HuH-7 (cell line): ENCODE measurements at regions not wholly inside any gene's neighbourhood (a gene's known extent, or its start where the extent isn't known, plus 50 kb on each side); places are given as distances from the start of the nearest gene placed in this dataset.

ENCODE experiments used
- DNase-seq: peaks from one replicate; pipeline ENCODE4 v3.0.0; 2011; ENCODE audit warnings: low spot score

DNA sequence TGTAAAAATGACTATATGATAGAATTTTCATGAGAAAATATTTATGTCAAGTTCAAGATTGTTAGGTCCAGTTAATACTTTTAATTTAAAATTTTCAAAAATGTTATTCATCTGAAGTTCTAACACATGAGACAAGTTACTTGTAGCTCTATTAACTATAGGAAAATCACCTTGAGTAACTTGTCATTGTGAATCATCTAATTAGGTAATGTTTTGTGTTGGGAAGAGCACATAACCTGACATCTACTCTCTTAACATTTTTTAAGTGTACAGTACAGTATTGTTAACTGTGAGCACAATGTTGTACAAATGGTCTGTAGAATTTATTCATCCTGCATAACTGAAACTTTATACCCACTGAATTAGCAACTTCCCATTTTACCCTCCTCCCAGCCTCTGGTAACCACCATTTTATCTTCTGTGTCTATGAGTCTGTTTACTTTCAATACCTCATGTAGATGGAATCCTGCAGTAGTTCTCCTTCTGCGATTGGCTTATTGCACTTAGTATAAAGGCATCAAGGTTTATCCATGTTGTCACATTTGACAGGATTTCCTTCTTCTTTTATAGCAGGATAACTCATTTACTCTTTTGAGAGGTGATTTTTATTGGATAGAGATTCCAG, 54.6 kb downstream of the ARL4A start:
- no peak for DNase-seq

DNA sequence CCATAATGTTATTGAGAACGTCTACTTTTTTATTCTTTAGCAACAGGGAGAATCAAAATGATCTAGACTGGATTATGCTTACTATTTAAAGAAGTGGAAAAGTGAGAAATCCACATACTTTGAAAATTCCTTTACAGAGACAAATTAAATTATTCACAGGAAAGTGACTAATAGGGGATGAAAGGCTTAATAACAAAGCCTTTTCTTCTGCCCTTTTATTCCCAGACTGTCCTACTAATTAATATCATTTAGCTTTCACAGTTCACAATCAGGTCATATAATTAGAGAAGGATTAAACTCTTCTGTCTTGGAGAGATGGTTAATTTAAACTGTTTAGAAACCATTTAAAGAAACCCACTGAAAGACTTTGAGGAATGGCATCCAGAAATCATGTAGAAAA, 58.8 kb downstream of the ARL4A start:
- DNase-seq, result no peak

GRCh38 chr7:12747687-12748306, 60.4 kb downstream of the ARL4A start:
- no peak for DNase-seq

DNA sequence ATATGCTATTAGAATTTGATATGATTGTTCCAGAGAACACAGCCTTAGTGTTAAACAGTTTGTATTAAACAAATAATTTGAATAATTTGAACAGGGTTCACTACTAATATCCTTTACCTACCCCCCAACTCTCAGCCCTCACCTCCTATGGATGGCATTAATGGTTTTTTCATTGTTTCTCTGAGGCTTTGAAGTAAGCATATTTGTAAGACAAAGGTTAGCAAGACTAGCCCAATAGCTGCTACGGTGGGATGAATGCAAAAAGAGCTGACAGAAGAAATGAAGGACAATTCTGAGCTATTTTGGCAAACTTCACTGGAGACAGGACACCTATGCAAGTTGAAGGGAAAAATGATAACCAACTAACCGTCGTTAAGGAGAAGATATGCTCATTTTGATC, 61.6 kb downstream of the ARL4A start:
- DNase-seq, result no peak

GRCh38 chr7:12749746-12750145, 62.3 kb downstream of the ARL4A start:
- no peak for DNase-seq

GRCh38 chr7:12751764-12752163, 64.3 kb downstream of the ARL4A start:
- DNase-seq, result no peak

- no peak for DNase-seq
Measured at GRCh38 chr7:12754179-12754578, 66.7 kb downstream of the ARL4A start.

DNA sequence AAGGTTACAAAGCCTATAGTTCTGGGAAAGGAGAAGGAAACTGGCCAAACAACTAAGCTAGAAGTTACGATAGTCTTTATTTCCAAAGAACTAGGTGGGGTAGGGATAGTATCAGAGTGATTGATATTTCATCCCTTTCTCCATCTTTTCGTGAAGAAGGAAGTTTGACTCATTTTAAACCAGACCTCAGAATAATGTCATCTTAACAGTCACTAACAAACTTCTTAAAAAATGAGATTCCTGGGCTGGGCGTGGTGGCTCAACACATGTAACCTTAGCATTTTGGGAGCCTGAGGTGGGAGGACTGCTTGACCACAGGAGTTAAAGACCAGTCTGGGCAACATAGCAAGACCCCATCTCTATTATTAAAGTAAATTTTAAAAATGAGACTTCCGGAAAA, 69.4 kb downstream of the ARL4A start:
- no peak for DNase-seq

- DNase-seq, result no peak
Measured at GRCh38 chr7:12757443-12757842, 70.0 kb downstream of the ARL4A start.

DNA sequence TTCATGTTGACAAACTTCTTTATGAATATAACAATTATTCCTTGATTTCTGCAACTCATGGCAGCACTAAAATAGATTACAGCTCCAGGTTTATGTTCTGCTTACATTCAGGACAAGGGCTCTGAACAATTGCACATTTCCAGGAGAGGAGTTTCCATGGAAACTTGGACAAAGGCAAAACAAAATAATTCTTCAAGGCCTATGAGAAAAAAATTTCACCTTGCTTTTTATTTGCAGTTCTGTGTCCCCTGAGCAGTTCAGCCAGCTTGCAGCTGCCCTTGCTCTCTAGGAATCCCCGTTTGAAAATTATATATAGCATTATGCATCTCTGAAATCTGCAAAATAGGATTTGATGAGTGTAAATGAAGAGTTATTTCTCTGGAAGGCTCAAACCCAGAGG, 71.7 kb downstream of the ARL4A start:
- DNase-seq, result no peak

DNA sequence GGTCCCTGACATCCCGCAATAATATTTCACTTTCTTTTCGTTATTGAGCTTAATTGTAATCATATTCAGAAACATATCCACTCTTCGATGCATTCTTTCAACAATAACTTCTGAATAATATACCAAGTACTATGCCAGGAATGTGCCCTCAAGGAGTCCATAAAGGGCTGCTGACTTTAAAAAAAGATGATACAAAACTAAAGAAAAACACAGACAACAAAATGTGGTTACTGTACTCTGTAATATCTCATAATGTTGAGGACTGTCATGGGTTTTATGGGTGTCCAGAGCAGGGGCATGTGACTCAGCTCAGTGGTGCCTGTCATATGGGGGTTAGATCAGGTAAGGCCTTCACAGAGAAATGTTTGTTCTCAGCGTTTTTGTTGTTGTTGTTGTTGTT, 73.7 kb downstream of the ARL4A start:
- no peak for DNase-seq

GRCh38 chr7:12761691-12762090, 74.3 kb downstream of the ARL4A start:
- no peak for DNase-seq

DNA sequence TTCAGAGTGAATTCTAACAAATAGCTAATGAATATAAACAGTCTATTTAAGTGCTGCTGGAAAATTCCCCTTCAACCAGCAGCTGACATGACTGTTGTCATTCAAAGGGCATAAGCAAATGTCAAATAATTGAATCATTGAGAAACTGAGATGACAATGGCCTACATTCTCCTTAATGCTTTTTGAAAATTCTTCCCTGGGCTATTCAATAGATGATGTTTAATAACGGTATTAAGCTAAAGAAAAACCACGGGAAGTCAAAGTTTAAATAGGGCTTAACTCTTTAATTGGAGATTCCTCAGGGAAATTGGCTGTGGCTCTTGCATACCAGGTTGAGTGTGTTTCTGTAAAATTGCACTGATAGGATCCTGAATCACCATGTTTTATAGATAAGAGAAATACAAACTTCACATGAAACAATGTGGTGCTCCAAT, 77.0 kb downstream of the ARL4A start:
- no peak for DNase-seq

DNA sequence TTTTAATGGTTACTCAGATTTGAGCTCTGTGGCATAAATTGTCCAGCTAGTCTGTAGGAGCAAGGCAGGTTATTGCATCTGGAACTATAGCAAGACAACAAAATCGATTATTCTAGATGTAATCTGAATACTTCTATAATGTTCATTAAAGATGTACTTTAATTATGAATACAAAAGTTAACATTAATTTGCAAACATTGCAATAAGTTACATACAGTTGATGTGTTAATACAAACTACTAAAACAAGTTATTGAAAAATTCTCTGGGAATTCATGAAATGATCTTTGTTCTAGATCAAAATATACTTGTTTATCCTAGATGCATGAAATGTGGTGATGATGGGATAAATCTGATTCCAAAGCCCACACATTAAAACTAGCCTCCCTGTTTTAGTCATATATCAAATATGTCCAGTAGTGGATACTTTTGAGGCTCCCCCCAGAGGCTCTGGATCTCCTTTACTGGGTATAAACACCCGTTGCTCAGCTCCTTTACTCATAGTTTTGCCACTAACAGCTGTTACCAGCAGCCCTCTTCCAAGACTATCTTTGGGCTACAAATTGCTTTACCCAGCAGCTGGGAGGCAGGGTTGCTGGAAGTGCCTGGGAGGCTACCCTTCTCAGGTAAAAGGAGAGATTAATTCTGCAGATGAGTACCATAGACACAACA, 78.1 kb downstream of the ARL4A start:
- no peak for DNase-seq

DNA sequence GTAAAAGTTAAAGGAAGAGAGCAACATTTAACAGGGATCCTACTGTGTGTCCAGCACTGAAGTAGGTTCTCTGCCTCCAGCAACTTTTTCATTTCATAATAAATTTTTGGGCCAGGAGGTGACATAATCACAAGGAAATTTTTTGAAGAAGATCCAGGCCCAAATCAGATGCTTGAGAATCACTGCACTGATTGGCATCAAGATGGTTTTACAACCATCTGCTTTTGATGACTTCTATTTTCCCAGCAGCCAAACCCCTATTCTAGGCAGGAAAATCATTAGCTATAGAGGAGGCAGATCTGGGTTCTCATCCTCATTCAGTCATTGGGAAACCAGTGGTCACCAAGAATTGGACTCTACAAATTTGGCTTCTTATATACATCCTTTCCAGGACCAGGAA, 79.0 kb downstream of the ARL4A start:
- no peak for DNase-seq

GRCh38 chr7:12768948-12769347, 81.5 kb downstream of the ARL4A start:
- DNase-seq, result no peak

DNA sequence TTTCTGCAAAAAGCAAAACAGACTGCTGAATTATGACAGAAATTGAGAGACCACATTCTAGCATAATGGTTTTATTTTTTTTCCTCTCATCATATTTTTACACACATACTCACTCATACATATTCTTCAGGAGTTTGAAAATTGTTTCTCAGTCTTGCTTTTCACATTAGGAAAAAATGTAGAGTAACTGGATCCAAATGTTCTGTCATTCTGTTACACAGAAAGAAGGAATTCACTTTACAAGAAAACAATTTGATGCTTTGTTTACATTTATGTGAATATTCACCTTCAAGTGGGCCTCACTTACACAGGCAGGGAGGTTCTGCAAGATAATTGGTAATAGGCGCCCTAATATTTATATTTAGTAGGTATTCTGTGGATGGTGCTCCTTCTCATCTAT, 82.0 kb downstream of the ARL4A start:
- no peak for DNase-seq

DNA sequence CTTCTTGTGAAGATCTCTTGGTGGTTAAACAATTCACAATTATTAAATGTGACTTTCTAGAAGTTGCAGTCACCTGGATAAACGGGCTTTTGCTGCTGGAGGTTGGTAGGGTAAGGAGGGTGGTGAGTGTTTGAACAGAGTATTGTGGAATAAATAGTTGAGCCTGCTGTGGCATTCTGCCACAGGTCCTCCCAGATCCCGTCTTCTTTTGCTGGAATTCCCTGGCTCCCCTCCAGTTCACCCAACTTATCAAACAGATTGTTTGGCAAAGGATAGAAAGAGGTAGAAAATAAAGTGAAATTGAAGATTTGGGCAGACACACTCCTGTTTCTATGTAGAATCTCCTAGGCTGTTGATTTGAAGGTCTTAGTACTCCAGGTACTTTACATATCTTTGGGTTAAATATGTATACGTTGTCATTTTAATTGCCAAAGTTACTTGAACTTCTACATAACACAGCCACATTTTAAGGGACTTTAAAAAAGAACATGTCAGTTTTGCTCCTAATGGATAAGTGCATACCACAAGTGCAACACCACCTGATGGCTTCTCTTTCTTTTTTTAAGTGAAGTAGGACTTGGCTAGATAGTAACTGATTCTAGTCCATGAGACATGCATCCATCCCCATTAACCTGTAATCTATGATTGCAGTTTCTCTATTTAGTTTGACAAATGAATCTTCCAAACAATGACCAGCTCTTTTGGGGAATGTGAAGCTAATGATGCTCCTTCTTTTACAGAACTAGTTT, 83.0 kb downstream of the ARL4A start:
- DNase-seq, result no peak

- no peak for DNase-seq
Measured at GRCh38 chr7:12771378-12771877, 84.0 kb downstream of the ARL4A start.

DNA sequence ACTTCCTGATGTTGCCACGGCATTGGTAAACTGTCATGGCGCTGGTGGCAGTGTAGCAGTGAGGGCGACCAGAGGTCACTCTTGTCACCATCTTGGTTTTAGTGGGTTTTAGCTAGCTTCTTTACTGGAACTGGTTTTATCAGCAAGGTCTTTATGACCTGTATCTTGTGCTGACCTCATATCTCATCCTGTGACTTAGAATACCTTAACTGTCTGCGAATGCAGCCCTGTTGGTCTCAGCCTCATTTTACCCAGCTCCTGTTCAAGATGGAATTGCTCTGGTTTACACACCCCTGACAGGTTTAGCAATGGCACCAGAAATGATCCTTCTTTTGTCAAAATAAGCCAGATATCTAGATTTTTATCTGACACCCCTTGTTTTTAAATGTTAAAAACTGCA, 85.3 kb downstream of the ARL4A start:
- DNase-seq, result no peak

DNA sequence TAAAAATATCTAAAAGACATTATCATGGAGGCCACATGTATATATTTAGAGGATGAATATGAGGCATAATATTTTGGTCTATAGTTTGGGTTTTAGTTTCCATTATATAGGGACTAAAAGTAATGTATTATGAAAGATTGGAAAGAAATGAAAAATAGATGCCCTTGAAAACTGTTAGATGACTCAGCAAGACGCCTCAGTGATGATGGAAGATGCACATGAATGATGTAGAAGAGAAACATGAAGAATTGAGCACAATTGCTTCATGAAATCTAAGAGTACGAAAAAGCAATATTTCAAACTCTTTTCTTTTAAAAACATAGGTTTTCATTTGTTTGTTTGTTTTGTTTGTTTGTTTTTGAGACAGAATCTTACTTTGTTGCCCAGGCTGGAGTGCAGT, 89.8 kb downstream of the ARL4A start:
- no peak for DNase-seq

- no peak for DNase-seq
Measured at GRCh38 chr7:12779947-12780346, 92.5 kb downstream of the ARL4A start.
